ENCODE measurements at regions not wholly inside any gene's neighbourhood (a gene's known extent, or its start where the extent isn't known, plus 50 kb on each side); places are given as distances from the start of the nearest gene placed in this dataset.

DNA sequence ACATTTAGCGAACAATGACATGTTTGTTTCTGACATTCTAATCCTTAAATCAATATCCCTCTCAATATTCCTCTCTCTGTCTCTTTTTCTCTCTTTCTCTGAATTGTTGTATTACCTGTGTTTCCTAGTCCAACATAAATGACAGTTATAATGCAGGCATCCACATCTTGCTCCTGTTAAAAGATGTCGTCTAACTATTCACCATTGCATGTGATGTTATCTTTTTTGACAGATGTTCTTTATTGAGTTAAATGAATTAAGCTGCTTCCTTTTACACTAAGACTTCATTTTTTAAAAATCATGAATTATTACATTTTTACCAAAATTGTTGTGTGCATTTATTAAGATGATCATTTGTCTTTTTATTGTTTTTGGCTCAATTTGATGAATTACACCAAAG, 527.5 kb downstream of the PRR16 start:
- Histone ChIP-seq H3K9me3 (ENCODE audit: severe bottlenecking) (no peaks in the 10 kb centered on the region), H3K4me1 (ENCODE audit: insufficient read depth, poor library complexity, severe bottlenecking) (no peaks in the 10 kb centered on the region), H3K27me3 (ENCODE audit: insufficient read depth, poor library complexity, severe bottlenecking) (peaks cover 8% of the 10 kb centered on the region), H3K27ac (ENCODE audit: poor library complexity, severe bottlenecking) (no peak overlapping the region), H3K4me3 (ENCODE audit: severe bottlenecking) (no peak overlapping the region), H3K36me3 (ENCODE audit: low read depth) (no peaks in the 10 kb centered on the region)
- DNase-seq (ENCODE audit: low spot score) (no peak), ATAC-seq (ENCODE audit: low read depth) (no peak)
- TF ChIP-seq, protein P1, sequence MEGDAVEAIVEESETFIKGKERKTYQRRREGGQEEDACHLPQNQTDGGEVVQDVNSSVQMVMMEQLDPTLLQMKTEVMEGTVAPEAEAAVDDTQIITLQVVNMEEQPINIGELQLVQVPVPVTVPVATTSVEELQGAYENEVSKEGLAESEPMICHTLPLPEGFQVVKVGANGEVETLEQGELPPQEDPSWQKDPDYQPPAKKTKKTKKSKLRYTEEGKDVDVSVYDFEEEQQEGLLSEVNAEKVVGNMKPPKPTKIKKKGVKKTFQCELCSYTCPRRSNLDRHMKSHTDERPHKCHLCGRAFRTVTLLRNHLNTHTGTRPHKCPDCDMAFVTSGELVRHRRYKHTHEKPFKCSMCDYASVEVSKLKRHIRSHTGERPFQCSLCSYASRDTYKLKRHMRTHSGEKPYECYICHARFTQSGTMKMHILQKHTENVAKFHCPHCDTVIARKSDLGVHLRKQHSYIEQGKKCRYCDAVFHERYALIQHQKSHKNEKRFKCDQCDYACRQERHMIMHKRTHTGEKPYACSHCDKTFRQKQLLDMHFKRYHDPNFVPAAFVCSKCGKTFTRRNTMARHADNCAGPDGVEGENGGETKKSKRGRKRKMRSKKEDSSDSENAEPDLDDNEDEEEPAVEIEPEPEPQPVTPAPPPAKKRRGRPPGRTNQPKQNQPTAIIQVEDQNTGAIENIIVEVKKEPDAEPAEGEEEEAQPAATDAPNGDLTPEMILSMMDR (IDR thresholded peaks at IDR 0.05; ENCODE audit: poor library complexity, severe bottlenecking), result no peak

DNA sequence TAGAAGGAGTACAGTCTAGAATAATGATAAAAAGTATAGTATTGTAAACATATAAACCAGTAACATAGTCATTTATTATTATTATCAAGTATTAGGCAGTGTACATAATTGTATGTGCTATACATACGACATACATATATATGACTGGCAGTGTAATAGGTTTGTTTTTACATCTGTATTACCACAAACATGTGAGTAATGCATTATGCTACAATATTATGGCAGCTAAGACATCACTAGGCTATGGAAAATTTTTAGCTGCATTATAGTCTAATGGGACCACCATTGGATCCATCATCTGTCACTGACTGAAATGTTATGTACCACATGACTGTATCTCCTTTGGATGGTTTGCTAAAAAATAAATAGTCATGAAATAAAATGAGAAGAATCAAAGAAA, 530.0 kb downstream of the PRR16 start:
- DNase-seq (ENCODE audit: low spot score) (no peak), ATAC-seq (ENCODE audit: low read depth) (no peak)
- Histone ChIP-seq H3K36me3 (ENCODE audit: low read depth) (no peaks in the 10 kb centered on the region), H3K27me3 (ENCODE audit: insufficient read depth, poor library complexity, severe bottlenecking) (no peaks in the 10 kb centered on the region), H3K4me1 (ENCODE audit: insufficient read depth, poor library complexity, severe bottlenecking) (no peaks in the 10 kb centered on the region), H3K9me3 (ENCODE audit: severe bottlenecking) (no peaks in the 10 kb centered on the region), H3K4me3 (ENCODE audit: severe bottlenecking) (no peak overlapping the region), H3K27ac (ENCODE audit: poor library complexity, severe bottlenecking) (no peak overlapping the region)
- TF ChIP-seq, protein P1 (IDR thresholded peaks at IDR 0.05; ENCODE audit: poor library complexity, severe bottlenecking), result no peak

DNA sequence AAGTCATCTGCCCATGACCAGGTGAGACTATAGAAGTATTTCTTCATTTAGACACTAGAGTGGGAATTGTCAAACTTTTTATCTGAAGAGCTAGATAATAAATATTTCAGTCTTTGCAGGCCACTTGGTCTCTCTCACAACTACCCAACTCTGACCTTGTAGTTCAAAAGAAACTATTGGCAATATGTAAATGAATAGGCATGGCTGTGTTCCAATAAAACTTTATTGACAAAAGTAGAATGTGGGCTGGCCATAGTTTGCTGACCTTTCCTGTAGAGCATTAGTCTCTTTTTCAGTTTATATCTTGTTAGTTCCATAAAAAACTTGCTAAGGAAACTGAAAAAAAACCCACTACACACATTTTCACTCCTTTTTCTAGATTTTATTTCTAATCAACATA, 535.5 kb downstream of the PRR16 start:
- no peaks in the 10 kb centered on the region for H3K27me3 ChIP-seq (ENCODE audit: insufficient read depth, poor library complexity, severe bottlenecking)
- no peak for ATAC-seq (ENCODE audit: low read depth)
- H3K36me3 ChIP-seq (ENCODE audit: low read depth), result no peaks in the 10 kb centered on the region
- H3K9me3 ChIP-seq (ENCODE audit: severe bottlenecking), result no peaks in the 10 kb centered on the region
- no peak overlapping the region for H3K27ac ChIP-seq (ENCODE audit: poor library complexity, severe bottlenecking)
- TF ChIP-seq, protein P1 (IDR thresholded peaks at IDR 0.05; ENCODE audit: poor library complexity, severe bottlenecking), result no peak
- H3K4me1 ChIP-seq (ENCODE audit: insufficient read depth, poor library complexity, severe bottlenecking), result peaks cover 4% of the 10 kb centered on the region
- no peak for DNase-seq (ENCODE audit: low spot score)
- H3K4me3 ChIP-seq (ENCODE audit: severe bottlenecking), result no peak overlapping the region

DNA sequence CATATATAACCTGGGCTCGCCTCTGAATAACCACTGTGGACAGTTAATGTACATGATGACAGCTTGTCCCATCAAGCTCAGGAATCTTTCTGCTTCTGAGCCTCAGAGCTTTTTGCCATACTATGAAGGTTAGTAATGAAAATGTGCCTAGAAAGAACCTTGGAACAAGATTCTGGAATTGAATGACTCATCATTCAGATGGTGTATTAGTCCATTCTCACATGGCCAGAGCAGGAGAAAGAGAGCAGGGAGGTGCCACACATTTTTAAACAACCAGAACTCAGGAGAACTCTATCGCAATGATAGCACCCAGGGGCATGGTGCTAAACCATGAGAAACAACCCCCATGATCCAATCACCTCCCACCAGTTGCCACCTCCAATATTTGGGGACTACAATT, 542.1 kb downstream of the PRR16 start:
- DNase-seq (ENCODE audit: low spot score) (no peak), ATAC-seq (ENCODE audit: low read depth) (no peak)

DNA sequence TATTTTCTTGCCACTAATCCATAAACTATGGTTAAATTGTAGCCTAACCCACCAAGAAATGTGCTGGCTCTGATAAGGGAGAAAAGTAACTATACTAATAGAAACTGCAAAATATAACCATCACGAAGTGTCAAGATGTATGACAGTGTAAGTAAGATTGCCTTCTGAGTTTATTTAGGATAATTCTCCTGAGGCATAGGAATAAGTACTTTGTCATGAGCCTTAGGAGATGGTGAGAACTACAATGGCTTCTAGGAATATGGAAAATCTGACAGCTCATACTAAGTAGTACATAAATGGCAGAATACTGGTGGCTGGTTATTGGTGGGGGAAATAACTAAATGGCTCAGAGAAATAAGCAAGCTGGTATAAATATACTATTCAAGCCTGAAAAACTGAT, 543.9 kb downstream of the PRR16 start:
- DNase-seq (ENCODE audit: low spot score), result no peak
- Histone ChIP-seq H3K36me3 (ENCODE audit: low read depth) (no peaks in the 10 kb centered on the region), H3K27ac (ENCODE audit: poor library complexity, severe bottlenecking) (no peak overlapping the region), H3K9me3 (ENCODE audit: severe bottlenecking) (no peaks in the 10 kb centered on the region), H3K4me3 (ENCODE audit: severe bottlenecking) (no peak overlapping the region), H3K4me1 (ENCODE audit: insufficient read depth, poor library complexity, severe bottlenecking) (no peaks in the 10 kb centered on the region), H3K27me3 (ENCODE audit: insufficient read depth, poor library complexity, severe bottlenecking) (no peaks in the 10 kb centered on the region)
- TF ChIP-seq, protein P1 (IDR thresholded peaks at IDR 0.05; ENCODE audit: poor library complexity, severe bottlenecking), result no peak
- ATAC-seq (ENCODE audit: low read depth), result no peak

More for the DNA sequence above, 542.1 kb downstream of the PRR16 start:
- no peaks in the 10 kb centered on the region for H3K9me3 ChIP-seq (ENCODE audit: severe bottlenecking)
- H3K4me1 ChIP-seq (ENCODE audit: insufficient read depth, poor library complexity, severe bottlenecking), result peaks cover 4% of the 10 kb centered on the region
- TF ChIP-seq, protein P1 (IDR thresholded peaks at IDR 0.05; ENCODE audit: poor library complexity, severe bottlenecking), result no peak
- H3K36me3 ChIP-seq (ENCODE audit: low read depth), result no peaks in the 10 kb centered on the region
- H3K4me3 ChIP-seq (ENCODE audit: severe bottlenecking), result no peak overlapping the region
- H3K27me3 ChIP-seq (ENCODE audit: insufficient read depth, poor library complexity, severe bottlenecking), result no peaks in the 10 kb centered on the region
- H3K27ac ChIP-seq (ENCODE audit: poor library complexity, severe bottlenecking), result no peak overlapping the region

Data from RWPE2 (cell line).